ENCODE measurements at regions not wholly inside any gene's neighbourhood (a gene's known extent, or its start where the extent isn't known, plus 50 kb on each side); places are given as distances from the start of the nearest gene placed in this dataset.

GRCh38 chr10:78301891-78302738 is 268.5 kb downstream of the RPS24 start:
- Histone ChIP-seq H3K4me3 (ENCODE audit: low read depth, low read length, poor library complexity, severe bottlenecking) (peak overlapping the region; percentile 64), H3F3A (ENCODE audit: insufficient read depth, low read length) (no peaks in the 10 kb centered on the region), H3K9me3 (ENCODE audit: low read length) (peaks cover 3% of the 10 kb centered on the region; the same call in 1 of the 2 replicates), H2AFZ (ENCODE audit: low read length) (no peak overlapping the region), H3K4me1 (ENCODE audit: insufficient read depth, low read length, severe bottlenecking) (peaks cover 11% of the 10 kb centered on the region), H4K20me1 (ENCODE audit: insufficient read depth, low read length) (no peaks in the 10 kb centered on the region), H3K9me2 (ENCODE audit: low read depth, low read length) (no peaks in the 10 kb centered on the region), H3K36me3 (ENCODE audit: insufficient read depth, low read length) (no peaks in the 10 kb centered on the region), H3K4me2 (ENCODE audit: low read length) (peak overlapping the region; percentile 71), H3K27ac (ENCODE audit: low read depth, low read length, poor library complexity, severe bottlenecking) (no peak overlapping the region), H3K27me3 (ENCODE audit: insufficient read depth, low read length) (no peaks in the 10 kb centered on the region), H3K9ac (ENCODE audit: low read length) (peak overlapping the region; percentile 69; the same call in 1 of the 2 replicates), H3K79me2 (ENCODE audit: insufficient read depth, low read length) (no peaks in the 10 kb centered on the region)
- TF ChIP-seq CTCF (IDR thresholded peaks at IDR 0.05; ENCODE audit: low read length) (no peak; the same call in 1 of the 2 replicates), EZH2 (IDR thresholded peaks at IDR 0.05; ENCODE audit: borderline replicate concordance, low read length) (no peak)

GRCh38 chr10:78302739-78302988 is 269.0 kb downstream of the RPS24 start:
- peaks cover 11% of the 10 kb centered on the region for H3K4me1 ChIP-seq (ENCODE audit: insufficient read depth, low read length, severe bottlenecking)
- H3K9ac ChIP-seq (ENCODE audit: low read length) = peak overlapping the region; percentile 69
- no peaks in the 10 kb centered on the region for H3K9me2 ChIP-seq (ENCODE audit: low read depth, low read length)
- no peaks in the 10 kb centered on the region for H4K20me1 ChIP-seq (ENCODE audit: insufficient read depth, low read length)
- TF ChIP-seq EZH2 (IDR thresholded peaks at IDR 0.05; ENCODE audit: borderline replicate concordance, low read length) (no peak), CTCF (IDR thresholded peaks at IDR 0.05; ENCODE audit: low read length) (no peak)
- peak overlapping the region; percentile 64 for H3K4me3 ChIP-seq (ENCODE audit: low read depth, low read length, poor library complexity, severe bottlenecking)
- H3K79me2 ChIP-seq (ENCODE audit: insufficient read depth, low read length) = no peaks in the 10 kb centered on the region
- no peak overlapping the region for H3K27ac ChIP-seq (ENCODE audit: low read depth, low read length, poor library complexity, severe bottlenecking)
- peaks cover 3% of the 10 kb centered on the region; the same call in 1 of the 2 replicates for H3K9me3 ChIP-seq (ENCODE audit: low read length)
- H3F3A ChIP-seq (ENCODE audit: insufficient read depth, low read length) = no peaks in the 10 kb centered on the region
- H3K36me3 ChIP-seq (ENCODE audit: insufficient read depth, low read length) = no peaks in the 10 kb centered on the region
- H3K27me3 ChIP-seq (ENCODE audit: insufficient read depth, low read length) = 0 out of 2 replicates have a peak, but pooled peaks cover 4% of the 10 kb centered on the region
- 0 out of 2 replicates have a peak overlapping the region, but pooled peaks have one; percentile 5 for H2AFZ ChIP-seq (ENCODE audit: low read length)
- H3K4me2 ChIP-seq (ENCODE audit: low read length) = peak overlapping the region; percentile 71

GRCh38 chr10:78302989-78303854 is 269.6 kb downstream of the RPS24 start:
- TF ChIP-seq EZH2 (IDR thresholded peaks at IDR 0.05; ENCODE audit: borderline replicate concordance, low read length) (no peak), CTCF (IDR thresholded peaks at IDR 0.05; ENCODE audit: low read length) (peak; percentile 57)

More at GRCh38 chr10:78302989-78303854, 269.6 kb downstream of the RPS24 start:
- no peaks in the 10 kb centered on the region for H3K9me2 ChIP-seq (ENCODE audit: low read depth, low read length)
- H4K20me1 ChIP-seq (ENCODE audit: insufficient read depth, low read length) = no peaks in the 10 kb centered on the region
- peak overlapping the region; percentile 69 for H3K9ac ChIP-seq (ENCODE audit: low read length)
- 0 out of 2 replicates have a peak overlapping the region, but pooled peaks have one; percentile 5 for H2AFZ ChIP-seq (ENCODE audit: low read length)
- H3K4me3 ChIP-seq (ENCODE audit: low read depth, low read length, poor library complexity, severe bottlenecking) = peak overlapping the region; percentile 64
- H3F3A ChIP-seq (ENCODE audit: insufficient read depth, low read length) = no peaks in the 10 kb centered on the region
- H3K27ac ChIP-seq (ENCODE audit: low read depth, low read length, poor library complexity, severe bottlenecking) = no peak overlapping the region
- H3K27me3 ChIP-seq (ENCODE audit: insufficient read depth, low read length) = 0 out of 2 replicates have a peak, but pooled peaks cover 4% of the 10 kb centered on the region
- no peaks in the 10 kb centered on the region for H3K79me2 ChIP-seq (ENCODE audit: insufficient read depth, low read length)
- H3K4me1 ChIP-seq (ENCODE audit: insufficient read depth, low read length, severe bottlenecking) = peaks cover 11% of the 10 kb centered on the region
- peak overlapping the region; percentile 71 for H3K4me2 ChIP-seq (ENCODE audit: low read length)
- H3K36me3 ChIP-seq (ENCODE audit: insufficient read depth, low read length) = no peaks in the 10 kb centered on the region
- peaks cover 3% of the 10 kb centered on the region; the same call in 1 of the 2 replicates for H3K9me3 ChIP-seq (ENCODE audit: low read length)
